Adrenal gland (tissue), 9 donors: ENCODE measurements at regions not wholly inside any gene's neighbourhood (a gene's known extent, or its start where the extent isn't known, plus 50 kb on each side); places are given as distances from the start of the nearest gene placed in this dataset.

Source experiments
- DNase-seq, 7 donors: peaks; one replicate each; pipeline ENCODE4 v3.0.0-alpha.2; 2019 to 2020
- H3K27ac ChIP-seq, 5 donors: fragments of 200-600 bp; sonication (generic) in 4 of 5; 1 replicate in 3 of 5; 2 replicates in 2 of 5; pipeline versions ENCODE4 v1.5.1 to v1.8.0; 2016 to 2020; ENCODE audit warnings: mild to moderate bottlenecking in 1 of 5
- H3K27me3 ChIP-seq: fragments of 200-600 bp; 2 replicates; pipeline ENCODE4 v1.8.0; 2021
- H3K36me3 ChIP-seq, 2 donors: fragments of 200-600 bp; replicated peaks in 1 of 2; 1 replicate in 1 of 2; 2 replicates in 1 of 2; pipeline versions ENCODE4 v1.5.1 to v1.8.0; 2018 to 2022
- H3K4me1 ChIP-seq, 2 donors: fragments of 200-600 bp; replicated peaks in 1 of 2; 1 replicate in 1 of 2; 2 replicates in 1 of 2; pipeline versions ENCODE4 v1.5.1 to v1.8.0; 2018 to 2021
- H3K4me3 ChIP-seq, 4 donors: fragments of 200-600 bp; sonication (generic) in 3 of 4; one replicate each; pipeline ENCODE4 v1.5.1; 2016 to 2018
- H3K9me3 ChIP-seq, 3 donors: fragments of 200-600 bp; sonication (generic) in 1 of 3; replicated peaks in 1 of 3; 1 replicate in 2 of 3; 2 replicates in 1 of 3; pipeline versions ENCODE4 v1.5.1 to v1.8.0; 2016 to 2021
- CTCF ChIP-seq, 6 experiments: fragments of 450-650 bp in 4 of 6; fragments of 200-600 bp in 2 of 6; sonication (generic) in 1 of 6; IDR thresholded peaks; 1 replicate in 5 of 6; 2 replicates in 1 of 6; pipeline versions ENCODE4 v1.5.1 to v1.8.0; 2016 to 2021; ENCODE audit warnings: antibody characterized with exemption in 6 of 6, mild to moderate bottlenecking in 2 of 6, moderate library complexity in 1 of 6
- POLR2A ChIP-seq, 2 donors: fragments of 450-650 bp; IDR thresholded peaks; one replicate each; pipeline ENCODE4 v1.6.1; 2017; ENCODE audit warnings: antibody characterized with exemption in 2 of 2, mild to moderate bottlenecking in 2 of 2, moderate library complexity in 1 of 2
- WGBS, 4 donors: extraction: QIAGEN DNeasy Blood & Tissue Kit in 2 of 4; methylation state at CpG; one replicate each; pipeline versions ENCODE4 v1.1.5 to v1.1.7; 2013 to 2017; 5-methylcytosine and 5-hydroxymethylcytosine counted together
- intact Hi-C, 2 donors: fragments of 100-400 bp; cut with DNase I; formaldehyde crosslinking; loops; one replicate each; pipeline versions ENCODE4 v1.14.1 to v1.15.0; 2022 to 2023
- donor health status: healthy with polysubstance abuse.
- donor health status: Bipolar disorder and iron deficiency.
- donor health status: DM: yes; HTN: yes; CAD: no.
- donor health status: DM: no; HTN: no; CAD: no.
- donor health status: DM: no; HTN: no; CAD: no.

- TF ChIP-seq POLR2A (IDR thresholded peaks at IDR 0.05) = no peak
- TF ChIP-seq CTCF (IDR thresholded peaks at IDR 0.05) = no peak
- intact Hi-C loops = no loop called here
- Histone ChIP-seq H3K9me3 (no peaks in the 10 kb centered on the region), H3K27me3 (no peaks in the 10 kb centered on the region), H3K27ac (no peak overlapping the region), H3K36me3 (no peaks in the 10 kb centered on the region), H3K4me3 (no peak overlapping the region), H3K4me1 (no peaks in the 10 kb centered on the region)
- no peak for DNase-seq
- 85 to 93% (median 91%) methylated on average over 5 of the region's 5 CpGs for WGBS, 4 donors
Observed at GRCh38 chr2:58926112-58926511, 685.0 kb upstream of the FANCL start.

GRCh38 chr2:58925676-58926081, 684.6 kb upstream of the FANCL start:
- Histone ChIP-seq H3K27ac (no peak overlapping the region), H3K4me1 (no peaks in the 10 kb centered on the region), H3K36me3 (no peaks in the 10 kb centered on the region), H3K27me3 (no peaks in the 10 kb centered on the region), H3K9me3 (no peaks in the 10 kb centered on the region), H3K4me3 (no peak overlapping the region)
- 71 to 85% (median 76%) methylated on average over 4 of the region's 4 CpGs for WGBS, 4 donors
- no peak for DNase-seq
- no peak for TF ChIP-seq POLR2A (IDR thresholded peaks at IDR 0.05)
- no peak for TF ChIP-seq CTCF (IDR thresholded peaks at IDR 0.05)
- intact Hi-C loops = no loop called here

- TF ChIP-seq CTCF (IDR thresholded peaks at IDR 0.05) = no peak
- no peak for TF ChIP-seq POLR2A (IDR thresholded peaks at IDR 0.05)
- H3K4me1 ChIP-seq = no peaks in the 10 kb centered on the region
- H3K4me3 ChIP-seq = no peak overlapping the region
- H3K27me3 ChIP-seq = no peaks in the 10 kb centered on the region
- DNase-seq = no peak
- no peaks in the 10 kb centered on the region for H3K36me3 ChIP-seq
- no peaks in the 10 kb centered on the region for H3K9me3 ChIP-seq
- intact Hi-C loops = no loop called here
- 87 to 100% (median 97%) methylated on average over 1 of the region's 1 CpG for WGBS, 4 donors
- no peak overlapping the region for H3K27ac ChIP-seq
Observed at GRCh38 chr2:58923869-58924268, 682.7 kb upstream of the FANCL start.

- no peaks in the 10 kb centered on the region for H3K9me3 ChIP-seq
- no peak overlapping the region for H3K27ac ChIP-seq
- H3K27me3 ChIP-seq = no peaks in the 10 kb centered on the region
- no peaks in the 10 kb centered on the region for H3K36me3 ChIP-seq
- H3K4me3 ChIP-seq = no peak overlapping the region
- intact Hi-C loops = no loop called here
- 91 to 100% (median 94%) methylated on average over 1 of the region's 1 CpG for WGBS, 4 donors
- no peak for DNase-seq
- H3K4me1 ChIP-seq = no peaks in the 10 kb centered on the region
- TF ChIP-seq POLR2A (IDR thresholded peaks at IDR 0.05) (no peak), CTCF (IDR thresholded peaks at IDR 0.05) (no peak)
Observed at GRCh38 chr2:58922245-58922644, 681.1 kb upstream of the FANCL start.
